ENCODE measurements at regions not wholly inside any gene's neighbourhood (a gene's known extent, or its start where the extent isn't known, plus 50 kb on each side); places are given as distances from the start of the nearest gene placed in this dataset.

GRCh38 chr2:106664669-106665068 lies 177.5 kb downstream of the CD8B2 start:
- no peak overlapping the region for H3K4me3 ChIP-seq (ENCODE audit: control insufficient read depth, low read depth, low read length)
- no peak for DNase-seq (ENCODE audit: low read depth)
- TF ChIP-seq, protein P1, sequence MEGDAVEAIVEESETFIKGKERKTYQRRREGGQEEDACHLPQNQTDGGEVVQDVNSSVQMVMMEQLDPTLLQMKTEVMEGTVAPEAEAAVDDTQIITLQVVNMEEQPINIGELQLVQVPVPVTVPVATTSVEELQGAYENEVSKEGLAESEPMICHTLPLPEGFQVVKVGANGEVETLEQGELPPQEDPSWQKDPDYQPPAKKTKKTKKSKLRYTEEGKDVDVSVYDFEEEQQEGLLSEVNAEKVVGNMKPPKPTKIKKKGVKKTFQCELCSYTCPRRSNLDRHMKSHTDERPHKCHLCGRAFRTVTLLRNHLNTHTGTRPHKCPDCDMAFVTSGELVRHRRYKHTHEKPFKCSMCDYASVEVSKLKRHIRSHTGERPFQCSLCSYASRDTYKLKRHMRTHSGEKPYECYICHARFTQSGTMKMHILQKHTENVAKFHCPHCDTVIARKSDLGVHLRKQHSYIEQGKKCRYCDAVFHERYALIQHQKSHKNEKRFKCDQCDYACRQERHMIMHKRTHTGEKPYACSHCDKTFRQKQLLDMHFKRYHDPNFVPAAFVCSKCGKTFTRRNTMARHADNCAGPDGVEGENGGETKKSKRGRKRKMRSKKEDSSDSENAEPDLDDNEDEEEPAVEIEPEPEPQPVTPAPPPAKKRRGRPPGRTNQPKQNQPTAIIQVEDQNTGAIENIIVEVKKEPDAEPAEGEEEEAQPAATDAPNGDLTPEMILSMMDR (IDR thresholded peaks at IDR 0.05; ENCODE audit: control insufficient read depth, insufficient read depth, low read depth, low read length, missing control alignments): no peak

- H3K4me3 ChIP-seq (ENCODE audit: control insufficient read depth, low read depth, low read length): no peak overlapping the region
- TF ChIP-seq, protein P1 (IDR thresholded peaks at IDR 0.05; ENCODE audit: control insufficient read depth, insufficient read depth, low read depth, low read length, missing control alignments): no peak
- DNase-seq (ENCODE audit: low read depth): no peak
These were observed 180.4 kb downstream of the CD8B2 start for GRCh38 chr2:106667478-106668070.

DNA sequence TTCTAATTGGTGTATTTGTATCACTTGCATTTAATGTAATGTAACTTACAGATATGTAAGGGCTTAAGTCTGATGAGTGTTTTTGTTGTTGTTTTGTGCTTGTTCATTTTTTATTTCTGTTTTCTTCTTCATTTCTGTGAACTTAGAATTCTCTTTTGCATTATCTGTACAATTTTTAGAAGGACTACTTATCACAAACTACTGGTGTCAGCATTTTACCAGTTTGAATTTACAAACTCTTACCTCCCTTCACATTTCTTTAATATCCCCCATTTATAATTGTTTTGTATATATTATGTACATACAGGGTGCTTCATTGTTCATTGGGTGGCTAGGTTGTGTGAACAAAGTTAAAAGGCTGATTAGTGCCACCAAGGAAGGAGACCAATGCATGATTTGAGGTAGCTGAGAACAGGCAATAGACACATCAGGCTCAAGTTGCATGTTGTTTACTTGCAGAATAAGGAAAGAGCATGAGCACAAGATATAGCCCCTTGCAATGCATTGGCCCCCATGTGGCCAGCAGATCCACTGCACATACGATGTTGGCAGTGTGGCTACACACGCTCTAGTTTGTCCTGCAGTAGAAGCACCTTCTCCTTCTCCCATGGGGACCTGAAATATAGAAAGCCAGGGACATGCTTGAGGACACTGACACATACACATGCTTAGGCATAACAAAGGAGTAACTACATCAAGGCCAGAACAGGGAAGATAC lies 198.2 kb downstream of the CD8B2 start:
- no peak for DNase-seq (ENCODE audit: low read depth)
- TF ChIP-seq, protein P1 (IDR thresholded peaks at IDR 0.05; ENCODE audit: control insufficient read depth, insufficient read depth, low read depth, low read length, missing control alignments): no peak
- no peak overlapping the region for H3K4me3 ChIP-seq (ENCODE audit: control insufficient read depth, low read depth, low read length)

GRCh38 chr2:106686814-106687213 lies 199.2 kb downstream of the ST6GAL2 start:
- DNase-seq (ENCODE audit: low read depth): no peak
- H3K4me3 ChIP-seq (ENCODE audit: control insufficient read depth, low read depth, low read length): no peak overlapping the region
- TF ChIP-seq, protein P1 (IDR thresholded peaks at IDR 0.05; ENCODE audit: control insufficient read depth, insufficient read depth, low read depth, low read length, missing control alignments): no peak

DNA sequence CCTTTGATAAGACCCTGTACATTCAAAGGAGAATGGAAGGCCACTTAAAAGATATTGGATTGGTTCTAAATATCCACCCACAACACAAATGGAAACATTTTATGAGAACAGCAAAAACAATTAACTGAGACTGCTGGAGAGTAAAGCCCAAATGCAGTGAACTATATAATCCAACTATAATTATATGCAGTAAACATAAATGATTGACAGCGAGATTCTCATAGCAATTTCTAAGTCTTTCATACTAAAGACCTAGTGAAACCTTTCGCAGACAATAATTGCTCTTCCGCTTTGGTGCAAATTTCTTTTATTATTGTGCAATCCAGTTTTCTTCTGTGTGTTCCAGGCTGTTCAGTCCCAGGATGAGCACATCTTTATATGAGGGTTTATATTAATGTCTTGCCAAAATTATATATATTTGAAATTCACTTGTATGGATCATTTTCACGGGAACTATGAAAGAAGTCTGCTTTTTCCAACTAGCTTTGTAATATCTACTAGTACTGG lies 190.9 kb downstream of the ST6GAL2 start:
- H3K4me3 ChIP-seq (ENCODE audit: control insufficient read depth, low read depth, low read length): no peak overlapping the region
- no peak for DNase-seq (ENCODE audit: low read depth)
- TF ChIP-seq, protein P1 (IDR thresholded peaks at IDR 0.05; ENCODE audit: control insufficient read depth, insufficient read depth, low read depth, low read length, missing control alignments): no peak

- TF ChIP-seq, protein P1 (IDR thresholded peaks at IDR 0.05; ENCODE audit: control insufficient read depth, insufficient read depth, low read depth, low read length, missing control alignments): no peak
- no peak for DNase-seq (ENCODE audit: low read depth)
- H3K4me3 ChIP-seq (ENCODE audit: control insufficient read depth, low read depth, low read length): no peak overlapping the region
These were observed 190.0 kb downstream of the ST6GAL2 start for GRCh38 chr2:106695919-106696318.
